GM12878 (cell line): ENCODE measurements at regions not wholly inside any gene's neighbourhood (a gene's known extent, or its start where the extent isn't known, plus 50 kb on each side); places are given as distances from the start of the nearest gene placed in this dataset.

ENCODE experiments used
- ATAC-seq: fragments of 200-7000 bp; cut with Tn5 transposase; 3 replicates; pipeline ENCODE4 v1.9.1; 2020; ENCODE audit warnings: mild to moderate bottlenecking, moderate library complexity
- BruUV-seq: library from RNA; stranded (reverse); fragments of 400-500 nt; replicated peaks from 2 replicates; lab custom pipeline; 2021; lab: Mats Ljungman, UMichigan
- CTCF ChIA-PET: fragments of 300-600 bp; sonication (Branson Sonifier 250); formaldehyde crosslinking; extraction: SDS; loops from one replicate; lab custom pipeline; 2021; ENCODE audit warnings: inconsistent platforms; lab: Yijun Ruan, JAX
- POLR2A ChIA-PET: fragments of 350-600 bp; formaldehyde crosslinking; extraction: SDS; loops from one replicate; lab custom pipeline; 2021; ENCODE audit warnings: inconsistent platforms; lab: Charles Lee
- RAD21 ChIA-PET: fragments of 300-600 bp; sonication (Branson Sonifier 250); formaldehyde crosslinking; loops from one replicate; lab custom pipeline; 2023; ENCODE audit warnings: antibody characterized with exemption; ENCODE audit not compliant: unreplicated experiment; lab: Charles Lee
- SMC1A ChIA-PET: fragments of 300-600 bp; sonication (Branson Sonifier 250); formaldehyde crosslinking; loops from one replicate; lab custom pipeline; 2023; ENCODE audit not compliant: unreplicated experiment, uncharacterized antibody; lab: Charles Lee
- DNase-seq: peaks from one replicate; pipeline ENCODE4 v3.0.0-alpha.2; 2011; ENCODE audit warnings: low read depth, low spot score
- FAIRE-seq: peaks from 3 replicates; lab custom pipeline; 2011; peaks lifted over from hg19 to GRCh38; lab: Jason Lieb, UNC
- H2AFZ ChIP-seq: 2 replicates; pipeline ENCODE4 v1.6.0; 2011; ENCODE audit warnings: low read depth, low read length, control low read depth; ENCODE audit not compliant: control insufficient read depth
- H3K27ac ChIP-seq: 2 replicates; pipeline ENCODE4 v1.5.1; 2011; ENCODE audit warnings: control low read depth; ENCODE audit not compliant: control insufficient read depth, insufficient read depth
- H3K27me3 ChIP-seq, 2 experiments: replicated peaks in 1 of 2; 2 replicates each; pipeline versions ENCODE4 v1.6.0 to v1.6.1; 2011; ENCODE audit warnings: low read length in 1 of 2; ENCODE audit not compliant: control insufficient read depth in 2 of 2, insufficient read depth in 2 of 2
- H3K36me3 ChIP-seq, 2 experiments: 2 replicates each; pipeline ENCODE4 v1.5.1; 2011; ENCODE audit warnings: low read length in 1 of 2; ENCODE audit not compliant: control insufficient read depth in 2 of 2, insufficient read depth in 2 of 2
- H3K4me1 ChIP-seq: 2 replicates; pipeline ENCODE4 v1.6.1; 2011; ENCODE audit warnings: mild to moderate bottlenecking, low read length, moderate library complexity, mixed read lengths; ENCODE audit not compliant: control insufficient read depth, insufficient read depth
- H3K4me2 ChIP-seq: 2 replicates; pipeline ENCODE4 v1.6.0; 2011; ENCODE audit warnings: control low read depth; ENCODE audit not compliant: control insufficient read depth, insufficient read depth
- H3K4me3 ChIP-seq: fragments of 200-600 bp; sonication (generic); 2 replicates; pipeline ENCODE4 v1.5.1; 2016
- H3K79me2 ChIP-seq: 2 replicates; pipeline ENCODE4 v1.6.0; 2011; ENCODE audit warnings: low read length; ENCODE audit not compliant: control insufficient read depth, insufficient read depth
- H3K9ac ChIP-seq: 2 replicates; pipeline ENCODE4 v1.8.0; 2011; ENCODE audit warnings: low read length, control low read depth, mixed read lengths; ENCODE audit not compliant: control insufficient read depth, insufficient read depth
- H3K9me3 ChIP-seq: replicated peaks from 3 replicates; pipeline ENCODE4 v1.5.1; 2011; ENCODE audit warnings: mild to moderate bottlenecking, low read length; ENCODE audit not compliant: control insufficient read depth, insufficient read depth
- H4K20me1 ChIP-seq: 2 replicates; pipeline ENCODE4 v1.6.0; 2011; ENCODE audit not compliant: control insufficient read depth, insufficient read depth
- ATF7 ChIP-seq: fragments of 450-650 bp; IDR thresholded peaks from 2 replicates; pipeline ENCODE4 v1.6.1; 2016; ENCODE audit warnings: low read depth, mild to moderate bottlenecking
- BMI1 ChIP-seq: fragments of 450-650 bp; IDR thresholded peaks from 2 replicates; pipeline ENCODE4 v1.6.1; 2016; ENCODE audit warnings: mild to moderate bottlenecking, moderate library complexity, borderline replicate concordance
- CBX3 ChIP-seq: fragments of 200-600 bp; sonication (generic); IDR thresholded peaks from 2 replicates; pipeline ENCODE4 v1.6.1; 2016; ENCODE audit warnings: low read depth, borderline replicate concordance
- EED ChIP-seq: sonication (generic); IDR thresholded peaks from 2 replicates; pipeline ENCODE4 v1.6.1; 2016; ENCODE audit warnings: antibody characterized with exemption, low read depth
- IRF4 ChIP-seq: IDR thresholded peaks from 2 replicates; pipeline ENCODE4 v1.6.1; 2011; ENCODE audit warnings: low read depth, low read length
- KAT2A ChIP-seq: conservative IDR thresholded peaks from 2 replicates; pipeline ENCODE4 v1.6.1; 2011; ENCODE audit warnings: low read depth, low read length; ENCODE audit not compliant: control insufficient read depth
- MYB ChIP-seq: fragments of 150-350 bp; IDR thresholded peaks from 2 replicates; pipeline ENCODE4 v1.6.1; 2014; ENCODE audit warnings: mild to moderate bottlenecking, low read depth, low read length, borderline replicate concordance
- NFYA ChIP-seq: IDR thresholded peaks from 2 replicates; pipeline ENCODE4 v1.6.1; 2011; ENCODE audit warnings: low read depth, mild to moderate bottlenecking, low read length, improper control_type of control experiment, borderline replicate concordance
- RELA ChIP-seq: fragments of 450-650 bp; IDR thresholded peaks from 2 replicates; pipeline ENCODE4 v1.8.0; 2014; ENCODE audit warnings: borderline replicate concordance; ENCODE audit not compliant: partially characterized antibody
- WRNIP1 ChIP-seq: IDR thresholded peaks from 2 replicates; pipeline ENCODE4 v1.6.1; 2011; ENCODE audit warnings: low read depth, low read length, improper control_type of control experiment, borderline replicate concordance
- YBX1 ChIP-seq: fragments of 450-650 bp; IDR thresholded peaks from 2 replicates; pipeline ENCODE4 v1.6.1; 2016; ENCODE audit warnings: antibody characterized with exemption
- ZNF274 ChIP-seq: IDR thresholded peaks from one replicate; pipeline ENCODE4 v1.8.0; 2011; ENCODE audit not compliant: insufficient read length, insufficient read depth
- WGBS: methylation state at CpG from one replicate; pipeline ENCODE4 v1.1.6; 2016; ENCODE audit warnings: low lambda C conversion rate; ENCODE audit not compliant: insufficient replicate concordance, insufficient coverage; ENCODE audit errors: missing lambda C conversion rate; 5-methylcytosine and 5-hydroxymethylcytosine counted together
- in situ Hi-C: fragments of 300-500 bp; cut with MboI; formaldehyde crosslinking; loops from 9 replicates; pipeline ENCODE4 v1.14.3; 2018; ENCODE audit warnings: mixed read lengths
- intact Hi-C: fragments of 100-400 bp; cut with micrococcal nuclease; formaldehyde crosslinking; loops from one replicate; pipeline ENCODE4 v1.14.2; 2022; ENCODE audit not compliant: unreplicated experiment
- TF ChIP-seq, protein P1 (sequence below): fragments of 450-650 bp; IDR thresholded peaks from 2 replicates; pipeline ENCODE4 v1.6.1; 2018; ENCODE audit warnings: borderline replicate concordance, mild to moderate bottlenecking; ENCODE audit not compliant: partially characterized antibody
- TF ChIP-seq, protein P2 (sequence below): fragments of 450-650 bp; IDR thresholded peaks from 2 replicates; pipeline ENCODE4 v1.6.1; 2017; ENCODE audit warnings: borderline replicate concordance
- TF ChIP-seq, protein P3 (sequence below): fragments of 150-350 bp; IDR thresholded peaks from 2 replicates; pipeline ENCODE4 v1.6.1; 2016; ENCODE audit warnings: low read depth, low read length

DNA sequence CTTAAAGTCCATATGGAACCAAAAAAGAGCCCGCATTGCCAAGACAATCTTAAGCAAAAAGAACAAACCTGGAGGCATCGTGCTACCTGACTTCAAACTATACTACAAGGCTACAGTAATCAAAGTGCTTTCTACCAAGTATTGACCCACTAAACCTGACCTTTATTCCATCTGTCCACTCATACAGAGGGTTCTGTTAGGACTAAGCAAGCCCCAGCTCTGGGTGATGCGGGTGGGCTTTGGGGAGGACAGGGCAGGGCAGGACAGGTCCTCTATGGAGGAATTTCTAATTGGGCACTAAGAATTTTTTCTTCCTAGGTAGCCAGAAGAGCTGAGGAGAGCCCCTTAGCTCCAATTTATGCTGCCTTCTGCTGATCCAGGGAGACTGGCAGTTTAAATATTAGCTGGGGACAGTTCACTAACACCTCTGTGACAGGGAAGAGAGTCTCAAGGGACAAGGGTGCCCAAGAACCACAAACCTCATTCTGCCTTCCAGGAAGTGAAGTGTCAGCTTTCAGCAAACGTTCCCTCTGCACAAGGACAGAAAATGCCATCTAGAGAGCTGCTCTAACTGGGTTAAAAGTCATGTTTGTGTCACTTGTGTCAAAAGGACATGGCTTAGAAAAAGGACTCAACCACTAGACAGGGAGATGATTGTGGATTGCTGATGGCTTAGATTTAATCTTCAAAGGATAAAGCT is 143.2 kb downstream of the KIT start (continued):
- TF ChIP-seq YBX1 (no peak), EED (no peak), NFYA (no peak), MYB (no peak)

DNA sequence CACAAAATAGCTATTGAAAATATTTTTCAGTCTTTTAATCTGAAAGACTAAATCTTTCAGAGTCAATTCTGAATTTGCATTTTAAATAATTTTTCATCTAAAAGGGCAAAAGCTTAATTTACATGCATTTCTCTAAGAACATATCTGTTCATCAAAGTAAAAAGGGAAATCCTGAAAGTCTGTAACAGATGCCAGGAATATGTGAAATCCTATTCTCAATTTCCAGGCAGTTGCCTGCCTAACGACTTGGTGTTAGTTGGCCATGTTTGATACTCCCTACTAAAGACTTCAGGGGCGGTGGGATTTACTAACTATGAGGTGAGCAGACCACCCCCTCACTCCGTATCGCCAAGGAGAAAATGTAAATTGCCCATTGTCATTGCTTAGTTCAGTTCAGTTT is 136.8 kb downstream of the KIT start:
- Histone ChIP-seq H3K27me3 (no peaks in the 10 kb centered on the region), H3K4me3 (no peak overlapping the region), H3K9ac (no peak overlapping the region), H3K4me2 (no peak overlapping the region), H4K20me1 (no peaks in the 10 kb centered on the region), H3K36me3 (no peaks in the 10 kb centered on the region), H2AFZ (no peak overlapping the region), H3K9me3 (no peaks in the 10 kb centered on the region), H3K79me2 (no peaks in the 10 kb centered on the region), H3K27ac (no peak overlapping the region), H3K4me1 (no peaks in the 10 kb centered on the region)
- intact Hi-C loops (no loop called here), in situ Hi-C loops (no loop called here)
- CTCF ChIA-PET, result no interaction called here
- TF ChIP-seq, protein P1, sequence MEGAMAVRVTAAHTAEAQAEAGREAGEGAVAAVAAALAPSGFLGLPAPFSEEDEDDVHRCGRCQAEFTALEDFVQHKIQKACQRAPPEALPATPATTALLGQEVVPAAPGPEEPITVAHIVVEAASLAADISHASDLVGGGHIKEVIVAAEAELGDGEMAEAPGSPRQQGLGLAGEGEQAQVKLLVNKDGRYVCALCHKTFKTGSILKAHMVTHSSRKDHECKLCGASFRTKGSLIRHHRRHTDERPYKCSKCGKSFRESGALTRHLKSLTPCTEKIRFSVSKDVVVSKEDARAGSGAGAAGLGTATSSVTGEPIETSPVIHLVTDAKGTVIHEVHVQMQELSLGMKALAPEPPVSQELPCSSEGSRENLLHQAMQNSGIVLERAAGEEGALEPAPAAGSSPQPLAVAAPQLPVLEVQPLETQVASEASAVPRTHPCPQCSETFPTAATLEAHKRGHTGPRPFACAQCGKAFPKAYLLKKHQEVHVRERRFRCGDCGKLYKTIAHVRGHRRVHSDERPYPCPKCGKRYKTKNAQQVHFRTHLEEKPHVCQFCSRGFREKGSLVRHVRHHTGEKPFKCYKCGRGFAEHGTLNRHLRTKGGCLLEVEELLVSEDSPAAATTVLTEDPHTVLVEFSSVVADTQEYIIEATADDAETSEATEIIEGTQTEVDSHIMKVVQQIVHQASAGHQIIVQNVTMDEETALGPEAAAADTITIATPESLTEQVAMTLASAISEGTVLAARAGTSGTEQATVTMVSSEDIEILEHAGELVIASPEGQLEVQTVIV, result no peak
- TF ChIP-seq, protein P2, sequence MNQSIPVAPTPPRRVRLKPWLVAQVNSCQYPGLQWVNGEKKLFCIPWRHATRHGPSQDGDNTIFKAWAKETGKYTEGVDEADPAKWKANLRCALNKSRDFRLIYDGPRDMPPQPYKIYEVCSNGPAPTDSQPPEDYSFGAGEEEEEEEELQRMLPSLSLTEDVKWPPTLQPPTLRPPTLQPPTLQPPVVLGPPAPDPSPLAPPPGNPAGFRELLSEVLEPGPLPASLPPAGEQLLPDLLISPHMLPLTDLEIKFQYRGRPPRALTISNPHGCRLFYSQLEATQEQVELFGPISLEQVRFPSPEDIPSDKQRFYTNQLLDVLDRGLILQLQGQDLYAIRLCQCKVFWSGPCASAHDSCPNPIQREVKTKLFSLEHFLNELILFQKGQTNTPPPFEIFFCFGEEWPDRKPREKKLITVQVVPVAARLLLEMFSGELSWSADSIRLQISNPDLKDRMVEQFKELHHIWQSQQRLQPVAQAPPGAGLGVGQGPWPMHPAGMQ, result no peak
- TF ChIP-seq KAT2A (no peak), ZNF274 (no peak), ATF7 (no peak), MYB (no peak), WRNIP1 (no peak), IRF4 (no peak), RELA (no peak), CBX3 (no peak), BMI1 (no peak)
- TF ChIP-seq, protein P3, sequence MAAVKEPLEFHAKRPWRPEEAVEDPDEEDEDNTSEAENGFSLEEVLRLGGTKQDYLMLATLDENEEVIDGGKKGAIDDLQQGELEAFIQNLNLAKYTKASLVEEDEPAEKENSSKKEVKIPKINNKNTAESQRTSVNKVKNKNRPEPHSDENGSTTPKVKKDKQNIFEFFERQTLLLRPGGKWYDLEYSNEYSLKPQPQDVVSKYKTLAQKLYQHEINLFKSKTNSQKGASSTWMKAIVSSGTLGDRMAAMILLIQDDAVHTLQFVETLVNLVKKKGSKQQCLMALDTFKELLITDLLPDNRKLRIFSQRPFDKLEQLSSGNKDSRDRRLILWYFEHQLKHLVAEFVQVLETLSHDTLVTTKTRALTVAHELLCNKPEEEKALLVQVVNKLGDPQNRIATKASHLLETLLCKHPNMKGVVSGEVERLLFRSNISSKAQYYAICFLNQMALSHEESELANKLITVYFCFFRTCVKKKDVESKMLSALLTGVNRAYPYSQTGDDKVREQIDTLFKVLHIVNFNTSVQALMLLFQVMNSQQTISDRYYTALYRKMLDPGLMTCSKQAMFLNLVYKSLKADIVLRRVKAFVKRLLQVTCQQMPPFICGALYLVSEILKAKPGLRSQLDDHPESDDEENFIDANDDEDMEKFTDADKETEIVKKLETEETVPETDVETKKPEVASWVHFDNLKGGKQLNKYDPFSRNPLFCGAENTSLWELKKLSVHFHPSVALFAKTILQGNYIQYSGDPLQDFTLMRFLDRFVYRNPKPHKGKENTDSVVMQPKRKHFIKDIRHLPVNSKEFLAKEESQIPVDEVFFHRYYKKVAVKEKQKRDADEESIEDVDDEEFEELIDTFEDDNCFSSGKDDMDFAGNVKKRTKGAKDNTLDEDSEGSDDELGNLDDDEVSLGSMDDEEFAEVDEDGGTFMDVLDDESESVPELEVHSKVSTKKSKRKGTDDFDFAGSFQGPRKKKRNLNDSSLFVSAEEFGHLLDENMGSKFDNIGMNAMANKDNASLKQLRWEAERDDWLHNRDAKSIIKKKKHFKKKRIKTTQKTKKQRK, result no peak
- no peak for ATAC-seq
- FAIRE-seq, result no peak
- SMC1A ChIA-PET, result interaction anchor here (0.9 kb wide), 1 partner anchor 13 kb away, joined by 4 read pairs; no protein-coding TSS in a partner anchor
- WGBS, result 26% methylated on average over 4 of the region's 4 CpGs
- POLR2A ChIA-PET, result no interaction called here
- no TSS peak for BruUV-seq
- RAD21 ChIA-PET, result no interaction called here
- DNase-seq, result no peak
